ENCODE measurements at regions not wholly inside any gene's neighbourhood (a gene's known extent, or its start where the extent isn't known, plus 50 kb on each side); places are given as distances from the start of the nearest gene placed in this dataset.

DNA sequence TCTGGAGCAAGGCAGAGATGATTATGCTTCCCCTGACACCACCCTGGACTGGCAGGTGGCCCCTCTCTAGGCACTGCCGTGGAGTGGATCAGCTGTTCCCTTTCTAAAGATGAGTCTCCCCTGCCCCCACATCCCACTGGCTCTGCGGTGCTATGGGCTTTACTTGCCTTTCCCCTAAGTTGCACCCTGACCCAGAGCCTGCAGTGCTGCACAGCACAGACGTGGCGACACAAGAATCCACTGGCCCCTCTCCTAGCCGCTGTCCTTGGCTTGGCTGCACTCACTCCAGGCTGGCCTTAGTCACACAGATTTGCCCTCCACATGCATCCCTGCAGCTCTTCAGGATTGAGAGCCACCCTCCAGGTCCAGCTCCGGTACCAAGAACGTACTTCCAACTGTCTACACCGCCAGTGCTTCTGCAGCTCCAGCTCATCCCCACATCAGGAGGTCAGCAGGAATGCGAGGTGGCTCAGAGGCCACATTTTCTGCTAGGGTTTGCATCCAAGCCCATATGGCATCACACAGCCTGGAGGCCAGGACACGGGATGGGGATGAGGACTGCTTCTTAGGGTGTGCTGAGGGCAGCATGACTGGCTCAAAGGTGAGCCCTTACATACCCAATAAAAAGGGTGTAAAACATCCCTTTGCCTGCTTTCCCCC is 82.4 kb upstream of the RASGRF1 start:
- in situ Hi-C loops (cut with MboI; ENCODE audit: low pct_unique_long_range_greater_than_20kb, low sequenced_read_pairs, unreplicated experiment) = no loop called here

GRCh38 chr15:79172032-79172481 is 81.5 kb upstream of the RASGRF1 start:
- DNase-seq (ENCODE audit: low spot score) = no peak
- TF ChIP-seq CTCF (IDR thresholded peaks at IDR 0.05; ENCODE audit: extremely low read depth, insufficient read depth, missing control alignments) = no peak
- in situ Hi-C loops (cut with MboI; ENCODE audit: low pct_unique_long_range_greater_than_20kb, low sequenced_read_pairs, unreplicated experiment) = no loop called here

More for the DNA sequence above, 82.4 kb upstream of the RASGRF1 start:
- no peak for TF ChIP-seq CTCF (IDR thresholded peaks at IDR 0.05; ENCODE audit: extremely low read depth, insufficient read depth, missing control alignments)
- DNase-seq (ENCODE audit: low spot score) = no peak

GRCh38 chr15:79171320-79172031 is 80.9 kb upstream of the RASGRF1 start:
- in situ Hi-C loops (cut with MboI; ENCODE audit: low pct_unique_long_range_greater_than_20kb, low sequenced_read_pairs, unreplicated experiment) = no loop called here
- DNase-seq (ENCODE audit: low spot score) = no peak
- TF ChIP-seq CTCF (IDR thresholded peaks at IDR 0.05; ENCODE audit: extremely low read depth, insufficient read depth, missing control alignments) = no peak

GRCh38 chr15:79170256-79170664 is 79.7 kb upstream of the RASGRF1 start:
- TF ChIP-seq CTCF (IDR thresholded peaks at IDR 0.05; ENCODE audit: extremely low read depth, insufficient read depth, missing control alignments) = no peak
- in situ Hi-C loops (cut with MboI; ENCODE audit: low pct_unique_long_range_greater_than_20kb, low sequenced_read_pairs, unreplicated experiment) = no loop called here
- no peak for DNase-seq (ENCODE audit: low spot score)

- DNase-seq (ENCODE audit: low spot score) = no peak
- no peak for TF ChIP-seq CTCF (IDR thresholded peaks at IDR 0.05; ENCODE audit: extremely low read depth, insufficient read depth, missing control alignments)
- in situ Hi-C loops (cut with MboI; ENCODE audit: low pct_unique_long_range_greater_than_20kb, low sequenced_read_pairs, unreplicated experiment) = no loop called here
These were observed 79.0 kb upstream of the RASGRF1 start for GRCh38 chr15:79169526-79170133.

DNA sequence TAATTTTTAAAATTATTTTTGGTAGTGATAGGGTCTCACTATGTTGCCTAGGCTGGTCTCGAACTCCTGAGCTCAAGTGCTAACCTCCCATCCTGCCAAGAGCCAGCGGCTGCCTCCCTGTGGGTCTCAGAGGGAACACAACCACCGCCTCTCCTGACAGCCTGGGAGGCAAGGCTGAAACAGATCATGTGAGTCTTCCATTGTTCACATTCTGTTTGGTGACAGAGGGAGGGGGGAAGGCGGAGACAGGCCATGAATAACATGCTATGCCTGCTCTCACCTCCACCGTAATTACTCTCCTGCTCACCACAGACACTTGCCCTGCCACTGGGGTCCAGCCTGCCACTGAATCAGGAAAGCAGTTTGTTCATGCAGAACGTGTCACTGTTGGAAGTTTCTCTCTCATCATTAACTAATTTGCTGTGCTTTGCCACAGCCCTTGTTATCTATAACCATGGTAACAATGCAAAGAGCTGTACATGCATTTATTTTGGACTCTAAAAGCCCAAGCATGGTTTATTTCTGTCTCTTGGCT is 78.4 kb upstream of the RASGRF1 start:
- DNase-seq (ENCODE audit: low spot score) = no peak
- no peak for TF ChIP-seq CTCF (IDR thresholded peaks at IDR 0.05; ENCODE audit: extremely low read depth, insufficient read depth, missing control alignments)
- in situ Hi-C loops (cut with MboI; ENCODE audit: low pct_unique_long_range_greater_than_20kb, low sequenced_read_pairs, unreplicated experiment) = no loop called here
